ENCODE measurements at regions not wholly inside any gene's neighbourhood (a gene's known extent, or its start where the extent isn't known, plus 50 kb on each side); places are given as distances from the start of the nearest gene placed in this dataset.

DNA sequence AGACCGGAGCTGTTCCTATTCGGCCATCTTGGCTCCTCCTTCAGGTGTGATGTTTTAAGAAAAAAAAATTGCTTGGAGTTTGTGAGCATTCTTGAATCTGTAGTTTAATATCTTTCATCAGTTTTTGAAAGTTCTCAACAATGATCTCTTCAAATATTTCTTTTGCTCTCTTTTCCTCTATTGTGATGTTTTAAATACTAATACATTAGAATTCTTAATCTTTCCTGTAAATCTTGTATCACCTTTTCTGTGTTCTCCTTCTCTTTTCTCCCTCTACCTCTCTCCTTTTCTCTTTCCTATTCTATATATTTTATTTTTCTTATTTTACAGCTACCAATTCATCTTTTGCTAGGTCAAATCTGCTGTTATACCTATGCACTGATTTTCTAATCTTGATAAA, 212.3 kb downstream of the RPS12 start:
- H3K27me3 ChIP-seq (ENCODE audit: low read depth, low read length), result no peaks in the 10 kb centered on the region
- H3K36me3 ChIP-seq (ENCODE audit: control insufficient read depth in 1 of 2, insufficient read depth in 2 of 2, low read length in 2 of 2), result no peaks in the 10 kb centered on the region
- no peaks in the 10 kb centered on the region for H3K4me1 ChIP-seq (ENCODE audit: control insufficient read depth in 1 of 2, insufficient read depth in 2 of 2, low read length in 2 of 2)
- H3K27ac ChIP-seq (ENCODE audit: low read length), result no peak overlapping the region
- peaks cover 4 to 6% of the 10 kb centered on the region in 2 donors for H3K9me3 ChIP-seq (ENCODE audit: control insufficient read depth in 1 of 2, low read length in 2 of 2)
- no peak overlapping the region for H3K4me3 ChIP-seq (ENCODE audit: low read depth in 1 of 2, low read length in 2 of 2)

- no peaks in the 10 kb centered on the region for H3K4me1 ChIP-seq (ENCODE audit: control insufficient read depth in 1 of 2, insufficient read depth in 2 of 2, low read length in 2 of 2)
- H3K27ac ChIP-seq (ENCODE audit: low read length), result no peak overlapping the region
- no peaks in the 10 kb centered on the region for H3K27me3 ChIP-seq (ENCODE audit: low read depth, low read length)
- H3K4me3 ChIP-seq (ENCODE audit: low read depth in 1 of 2, low read length in 2 of 2), result no peak overlapping the region
- H3K36me3 ChIP-seq (ENCODE audit: control insufficient read depth in 1 of 2, insufficient read depth in 2 of 2, low read length in 2 of 2), result no peaks in the 10 kb centered on the region
- H3K9me3 ChIP-seq (ENCODE audit: control insufficient read depth in 1 of 2, low read length in 2 of 2), result peaks cover 3 to 4% of the 10 kb centered on the region in 2 donors
Observed at GRCh38 chr6:133033263-133033662, 207.9 kb upstream of the EYA4 start.

DNA sequence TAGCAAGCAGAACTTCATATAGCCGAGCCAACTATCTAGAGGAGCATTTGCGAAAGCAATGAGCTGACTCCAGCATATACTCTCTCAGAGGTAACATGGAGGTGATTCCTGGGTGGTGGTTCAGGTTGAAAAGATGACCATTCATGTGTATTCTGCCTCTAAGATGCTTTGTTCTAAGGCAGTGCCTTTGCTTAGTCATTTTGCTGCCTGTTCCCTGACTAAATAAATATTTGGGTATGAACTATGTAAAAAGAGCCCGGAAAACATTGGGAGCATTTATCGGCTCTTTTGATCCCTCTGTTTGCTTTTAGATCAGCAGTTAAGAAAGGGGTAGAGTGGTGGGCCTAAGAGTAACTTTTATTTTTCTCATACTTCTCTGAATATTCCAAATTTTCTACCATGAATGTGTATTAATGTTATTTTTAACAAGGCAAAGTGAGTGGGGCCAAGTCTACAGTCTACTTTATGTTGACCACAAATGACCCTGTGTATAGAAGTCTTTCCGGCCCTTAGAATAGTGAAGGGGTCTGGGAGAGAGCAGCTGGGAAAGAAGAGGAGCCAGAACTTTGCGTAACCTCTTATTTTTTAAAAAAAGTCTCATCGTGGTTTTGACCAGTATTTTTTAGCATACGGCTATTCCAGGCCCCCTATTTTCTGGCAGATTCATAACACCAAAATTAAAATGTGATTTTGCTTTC, 206.5 kb upstream of the EYA4 start:
- no peaks in the 10 kb centered on the region for H3K4me1 ChIP-seq (ENCODE audit: control insufficient read depth in 1 of 2, insufficient read depth in 2 of 2, low read length in 2 of 2)
- no peak overlapping the region for H3K4me3 ChIP-seq (ENCODE audit: low read depth in 1 of 2, low read length in 2 of 2)
- peaks cover 3 to 4% of the 10 kb centered on the region in 2 donors for H3K9me3 ChIP-seq (ENCODE audit: control insufficient read depth in 1 of 2, low read length in 2 of 2)
- H3K36me3 ChIP-seq (ENCODE audit: control insufficient read depth in 1 of 2, insufficient read depth in 2 of 2, low read length in 2 of 2), result no peaks in the 10 kb centered on the region
- no peak overlapping the region for H3K27ac ChIP-seq (ENCODE audit: low read length)
- H3K27me3 ChIP-seq (ENCODE audit: low read depth, low read length), result no peaks in the 10 kb centered on the region

DNA sequence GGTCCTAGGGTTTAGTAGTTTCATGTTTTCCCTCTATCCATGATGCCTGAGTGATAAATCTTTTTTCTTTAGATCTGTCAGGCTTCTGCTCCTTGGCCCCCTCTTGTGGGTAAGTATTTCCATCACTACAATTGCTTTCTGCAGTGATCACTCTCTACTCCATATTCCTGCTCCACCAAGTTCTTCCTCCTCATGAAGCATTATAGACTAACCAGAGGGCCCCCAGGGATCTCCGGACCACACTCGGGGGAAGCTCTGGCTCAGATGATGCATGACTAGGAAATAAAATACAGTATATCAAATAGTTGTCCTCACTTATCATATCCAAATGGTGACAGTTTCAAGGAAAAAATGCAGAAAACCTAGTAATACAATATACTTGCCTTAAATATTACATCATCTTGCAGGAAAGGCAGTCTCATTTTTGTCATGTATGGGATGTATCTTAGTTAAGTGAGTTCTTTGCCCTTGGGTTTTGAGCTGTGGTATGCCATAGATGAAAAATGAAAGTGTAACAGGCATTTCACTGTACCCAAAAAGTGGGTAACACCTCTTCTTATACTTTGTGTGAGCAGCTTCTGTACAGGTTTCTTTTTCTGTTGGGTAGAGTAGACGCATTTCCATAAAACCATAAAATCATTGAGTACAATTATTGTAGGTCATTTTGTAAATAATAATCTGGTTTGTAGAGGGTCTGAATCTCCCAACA, 200.9 kb upstream of the EYA4 start:
- H3K4me3 ChIP-seq (ENCODE audit: low read depth in 1 of 2, low read length in 2 of 2), result no peak overlapping the region
- H3K27ac ChIP-seq (ENCODE audit: low read length), result no peak overlapping the region
- H3K36me3 ChIP-seq (ENCODE audit: control insufficient read depth in 1 of 2, insufficient read depth in 2 of 2, low read length in 2 of 2), result no peaks in the 10 kb centered on the region
- H3K4me1 ChIP-seq (ENCODE audit: control insufficient read depth in 1 of 2, insufficient read depth in 2 of 2, low read length in 2 of 2), result no peaks in the 10 kb centered on the region
- H3K27me3 ChIP-seq (ENCODE audit: low read depth, low read length), result no peaks in the 10 kb centered on the region
- H3K9me3 ChIP-seq (ENCODE audit: control insufficient read depth in 1 of 2, low read length in 2 of 2), result no peaks in the 10 kb centered on the region

DNA sequence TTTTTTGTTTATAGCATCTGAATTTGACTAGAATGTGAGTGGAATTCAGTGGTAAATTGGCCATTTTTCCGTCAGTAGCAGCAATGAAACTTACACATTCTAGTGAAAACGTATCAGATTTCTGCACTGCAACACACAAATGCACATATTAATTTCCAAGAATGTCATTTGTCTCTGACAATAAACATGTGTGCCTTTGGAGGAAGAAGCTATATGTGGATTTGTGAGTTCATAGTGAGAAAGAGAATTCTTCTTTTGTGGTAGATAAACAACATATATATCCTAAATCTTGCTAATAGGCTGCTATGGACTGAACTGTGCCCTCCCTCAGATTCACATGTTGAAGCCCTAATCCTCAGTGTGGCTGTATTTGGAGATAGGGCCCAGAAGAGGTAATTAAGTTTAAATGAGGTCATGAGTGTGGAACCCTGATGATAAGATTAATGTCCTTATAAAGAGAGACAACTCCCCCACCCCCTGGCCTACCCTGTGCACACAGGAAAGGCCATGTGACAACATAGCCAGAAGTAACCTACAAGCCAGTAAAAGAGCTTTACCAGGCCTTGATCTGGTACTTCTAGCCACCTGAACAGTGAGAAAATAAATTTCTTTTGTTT, 200.2 kb upstream of the EYA4 start:
- no peaks in the 10 kb centered on the region for H3K36me3 ChIP-seq (ENCODE audit: control insufficient read depth in 1 of 2, insufficient read depth in 2 of 2, low read length in 2 of 2)
- no peak overlapping the region for H3K27ac ChIP-seq (ENCODE audit: low read length)
- H3K4me1 ChIP-seq (ENCODE audit: control insufficient read depth in 1 of 2, insufficient read depth in 2 of 2, low read length in 2 of 2), result no peaks in the 10 kb centered on the region
- H3K4me3 ChIP-seq (ENCODE audit: low read depth in 1 of 2, low read length in 2 of 2), result no peak overlapping the region
- no peaks in the 10 kb centered on the region for H3K9me3 ChIP-seq (ENCODE audit: control insufficient read depth in 1 of 2, low read length in 2 of 2)
- no peaks in the 10 kb centered on the region for H3K27me3 ChIP-seq (ENCODE audit: low read depth, low read length)

GRCh38 chr6:133042550-133043120, 198.5 kb upstream of the EYA4 start:
- no peaks in the 10 kb centered on the region for H3K9me3 ChIP-seq (ENCODE audit: control insufficient read depth in 1 of 2, low read length in 2 of 2)
- no peak overlapping the region for H3K4me3 ChIP-seq (ENCODE audit: low read depth in 1 of 2, low read length in 2 of 2)
- H3K36me3 ChIP-seq (ENCODE audit: control insufficient read depth in 1 of 2, insufficient read depth in 2 of 2, low read length in 2 of 2), result no peaks in the 10 kb centered on the region
- no peak overlapping the region for H3K27ac ChIP-seq (ENCODE audit: low read length)
- no peaks in the 10 kb centered on the region for H3K4me1 ChIP-seq (ENCODE audit: control insufficient read depth in 1 of 2, insufficient read depth in 2 of 2, low read length in 2 of 2)
- no peaks in the 10 kb centered on the region for H3K27me3 ChIP-seq (ENCODE audit: low read depth, low read length)

DNA sequence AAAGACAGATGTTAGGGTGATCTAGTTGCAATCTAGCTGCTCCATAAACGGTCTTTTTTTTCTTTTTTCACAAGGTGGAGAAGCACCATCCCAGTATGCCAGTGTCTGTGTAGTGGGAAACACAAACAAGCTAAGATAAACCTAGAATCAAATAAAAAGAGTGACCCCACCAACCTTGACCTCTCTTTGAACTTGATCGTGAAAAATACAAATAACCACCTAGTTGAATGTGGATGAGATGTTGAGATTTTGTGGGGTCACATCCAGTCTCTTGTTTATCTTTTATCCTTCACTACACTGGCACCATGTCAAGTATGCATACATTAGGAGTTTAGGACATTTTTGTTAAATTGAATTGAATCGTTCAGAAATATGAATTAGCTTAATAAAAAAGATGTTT, 194.6 kb upstream of the EYA4 start:
- Histone ChIP-seq H3K27me3 (ENCODE audit: low read depth, low read length) (no peaks in the 10 kb centered on the region), H3K9me3 (ENCODE audit: control insufficient read depth in 1 of 2, low read length in 2 of 2) (no peaks in the 10 kb centered on the region), H3K36me3 (ENCODE audit: control insufficient read depth in 1 of 2, insufficient read depth in 2 of 2, low read length in 2 of 2) (no peaks in the 10 kb centered on the region), H3K27ac (ENCODE audit: low read length) (no peak overlapping the region), H3K4me3 (ENCODE audit: low read depth in 1 of 2, low read length in 2 of 2) (no peak overlapping the region), H3K4me1 (ENCODE audit: control insufficient read depth in 1 of 2, insufficient read depth in 2 of 2, low read length in 2 of 2) (no peaks in the 10 kb centered on the region)

DNA sequence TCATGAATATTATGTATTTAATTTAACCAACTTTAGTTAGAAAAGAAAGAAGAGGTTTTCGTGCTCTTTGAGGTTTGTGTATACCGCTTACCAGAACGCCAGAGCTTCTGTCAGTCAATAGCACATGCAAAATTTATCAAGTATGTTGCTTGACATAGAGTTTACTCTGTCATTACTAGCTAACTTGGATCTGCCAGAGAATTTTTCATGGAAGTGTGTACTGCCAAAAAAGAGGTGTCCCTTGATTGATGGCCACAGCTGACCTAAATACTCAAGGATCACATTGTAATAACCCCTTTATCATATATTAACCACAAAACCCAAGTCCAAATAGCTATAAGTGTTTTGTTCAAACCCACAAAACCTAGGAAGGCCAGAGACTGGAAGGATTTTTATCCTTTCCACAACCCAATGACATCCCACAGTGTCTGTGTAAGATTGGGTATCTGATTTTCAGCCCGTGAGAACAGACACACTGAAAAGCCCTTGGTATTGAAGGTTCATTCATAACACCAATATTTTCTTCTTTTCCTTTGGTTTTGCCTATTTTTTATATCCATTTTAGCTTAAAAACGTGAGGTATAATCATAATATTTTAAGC, 194.0 kb upstream of the EYA4 start:
- H3K27ac ChIP-seq (ENCODE audit: low read length), result no peak overlapping the region
- H3K4me1 ChIP-seq (ENCODE audit: control insufficient read depth in 1 of 2, insufficient read depth in 2 of 2, low read length in 2 of 2), result no peaks in the 10 kb centered on the region
- no peaks in the 10 kb centered on the region for H3K9me3 ChIP-seq (ENCODE audit: control insufficient read depth in 1 of 2, low read length in 2 of 2)
- H3K27me3 ChIP-seq (ENCODE audit: low read depth, low read length), result no peaks in the 10 kb centered on the region
- no peaks in the 10 kb centered on the region for H3K36me3 ChIP-seq (ENCODE audit: control insufficient read depth in 1 of 2, insufficient read depth in 2 of 2, low read length in 2 of 2)
- H3K4me3 ChIP-seq (ENCODE audit: low read depth in 1 of 2, low read length in 2 of 2), result no peak overlapping the region

GRCh38 chr6:133047706-133048105, 193.5 kb upstream of the EYA4 start:
- no peak overlapping the region for H3K4me3 ChIP-seq (ENCODE audit: low read depth in 1 of 2, low read length in 2 of 2)
- no peak overlapping the region for H3K27ac ChIP-seq (ENCODE audit: low read length)
- no peaks in the 10 kb centered on the region for H3K27me3 ChIP-seq (ENCODE audit: low read depth, low read length)
- no peaks in the 10 kb centered on the region for H3K4me1 ChIP-seq (ENCODE audit: control insufficient read depth in 1 of 2, insufficient read depth in 2 of 2, low read length in 2 of 2)
- no peaks in the 10 kb centered on the region for H3K9me3 ChIP-seq (ENCODE audit: control insufficient read depth in 1 of 2, low read length in 2 of 2)
- H3K36me3 ChIP-seq (ENCODE audit: control insufficient read depth in 1 of 2, insufficient read depth in 2 of 2, low read length in 2 of 2), result no peaks in the 10 kb centered on the region

DNA sequence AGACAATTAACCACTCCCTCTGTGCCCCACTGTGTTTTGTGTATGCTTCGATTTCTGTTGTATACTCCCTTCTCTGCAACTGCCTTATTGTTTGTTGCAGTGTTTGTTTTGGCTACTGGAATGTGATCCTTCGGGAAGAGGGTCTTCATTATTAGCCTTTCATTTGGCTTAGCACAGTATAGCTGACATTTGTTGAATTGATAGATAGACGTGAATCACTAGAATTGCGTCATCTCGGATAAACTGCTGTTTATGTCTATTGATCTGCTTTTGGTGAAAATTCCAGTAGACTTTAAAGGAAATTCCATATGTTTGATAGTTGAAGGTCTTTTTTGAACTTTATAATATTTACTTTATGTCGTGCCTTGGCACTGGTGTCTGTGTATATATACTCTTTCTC, 189.9 kb upstream of the EYA4 start:
- no peak overlapping the region for H3K27ac ChIP-seq (ENCODE audit: low read length)
- no peaks in the 10 kb centered on the region for H3K27me3 ChIP-seq (ENCODE audit: low read depth, low read length)
- H3K4me1 ChIP-seq (ENCODE audit: control insufficient read depth in 1 of 2, insufficient read depth in 2 of 2, low read length in 2 of 2), result no peaks in the 10 kb centered on the region
- H3K36me3 ChIP-seq (ENCODE audit: control insufficient read depth in 1 of 2, insufficient read depth in 2 of 2, low read length in 2 of 2), result no peaks in the 10 kb centered on the region
- H3K4me3 ChIP-seq (ENCODE audit: low read depth in 1 of 2, low read length in 2 of 2), result no peak overlapping the region
- no peaks in the 10 kb centered on the region for H3K9me3 ChIP-seq (ENCODE audit: control insufficient read depth in 1 of 2, low read length in 2 of 2)

- no peaks in the 10 kb centered on the region for H3K27me3 ChIP-seq (ENCODE audit: low read depth, low read length)
- no peaks in the 10 kb centered on the region for H3K9me3 ChIP-seq (ENCODE audit: control insufficient read depth in 1 of 2, low read length in 2 of 2)
- H3K4me1 ChIP-seq (ENCODE audit: control insufficient read depth in 1 of 2, insufficient read depth in 2 of 2, low read length in 2 of 2), result no peaks in the 10 kb centered on the region
- no peaks in the 10 kb centered on the region for H3K36me3 ChIP-seq (ENCODE audit: control insufficient read depth in 1 of 2, insufficient read depth in 2 of 2, low read length in 2 of 2)
- no peak overlapping the region for H3K4me3 ChIP-seq (ENCODE audit: low read depth in 1 of 2, low read length in 2 of 2)
- no peak overlapping the region for H3K27ac ChIP-seq (ENCODE audit: low read length)
Observed at GRCh38 chr6:133052465-133052864, 188.7 kb upstream of the EYA4 start.

Data from muscle layer of duodenum (tissue), 2 donors.